CD4-positive, CD25-positive, alpha-beta regulatory T cell (primary cell): ENCODE measurements at regions not wholly inside any gene's neighbourhood (a gene's known extent, or its start where the extent isn't known, plus 50 kb on each side); places are given as distances from the start of the nearest gene placed in this dataset.

Source experiments
- ATAC-seq, 2 donors: fragments of 150-1000 bp; cut with Tn5 transposase; one replicate each; pipeline ENCODE4 v1.10.0; 2021; ENCODE audit warnings: low read depth in 2 of 2, moderate number of reproducible peaks in 2 of 2, moderate library complexity in 1 of 2
- DNase-seq, 3 donors: peaks; one replicate each; pipeline versions ENCODE4 v3.0.0 to v3.0.0-alpha.2; 2012 to 2022; ENCODE audit warnings: mixed read lengths in 1 of 3
- H3K27ac ChIP-seq: one replicate; pipeline ENCODE4 v1.7.0; 2013; ENCODE audit warnings: mild to moderate bottlenecking, low read length; ENCODE audit not compliant: insufficient read depth, poor library complexity, severe bottlenecking
- H3K27me3 ChIP-seq: one replicate; pipeline ENCODE4 v1.7.0; 2013; ENCODE audit warnings: low read length; ENCODE audit not compliant: control insufficient read depth, insufficient read depth
- H3K36me3 ChIP-seq: one replicate; pipeline ENCODE4 v1.7.0; 2013; ENCODE audit warnings: mild to moderate bottlenecking, low read length, moderate library complexity; ENCODE audit not compliant: control insufficient read depth, insufficient read depth
- H3K4me1 ChIP-seq: 2 replicates; pipeline ENCODE4 v1.7.0; 2013; ENCODE audit warnings: mild to moderate bottlenecking, low read length; ENCODE audit not compliant: insufficient read depth, control insufficient read depth, poor library complexity, severe bottlenecking
- H3K4me3 ChIP-seq: one replicate; pipeline ENCODE4 v1.7.0; 2013; ENCODE audit warnings: low read depth, mild to moderate bottlenecking, low read length, moderate library complexity
- H3K9me3 ChIP-seq, 2 experiments: 1 replicate in 1 of 2; 2 replicates in 1 of 2; pipeline ENCODE4 v1.7.0; 2013; ENCODE audit warnings: low read length in 2 of 2, mild to moderate bottlenecking in 1 of 2, moderate library complexity in 1 of 2; ENCODE audit not compliant: control insufficient read depth in 2 of 2
- H3K27ac Mint-ChIP-seq, 3 donors: one replicate each; pipeline ENCODE4 v1.8.0; 2020 to 2022; ENCODE audit warnings: mild to moderate bottlenecking in 3 of 3, mixed read lengths in 3 of 3, moderate library complexity in 2 of 3
- H3K27me3 Mint-ChIP-seq: one replicate; pipeline ENCODE4 v1.8.0; 2022; ENCODE audit warnings: mild to moderate bottlenecking, mixed read lengths
- H3K36me3 Mint-ChIP-seq: one replicate; pipeline ENCODE4 v1.8.0; 2020; ENCODE audit warnings: mixed read lengths
- H3K4me1 Mint-ChIP-seq, 4 donors: one replicate each; pipeline ENCODE4 v1.8.0; 2020 to 2022; ENCODE audit warnings: mixed read lengths in 4 of 4, mild to moderate bottlenecking in 1 of 4
- H3K4me3 Mint-ChIP-seq, 4 donors: one replicate each; pipeline ENCODE4 v1.8.0; 2020 to 2022; ENCODE audit warnings: mild to moderate bottlenecking in 4 of 4, mixed read lengths in 4 of 4, moderate library complexity in 3 of 4
- H3K9me3 Mint-ChIP-seq, 7 donors: one replicate each; pipeline ENCODE4 v1.8.0; 2020 to 2022; ENCODE audit warnings: mixed read lengths in 7 of 7, mild to moderate bottlenecking in 3 of 7, moderate library complexity in 2 of 7

GRCh38 chr14:21880918-21881317 lies 207.3 kb upstream of the OR4E1 start:
- Mint-ChIP-seq H3K9me3 (peaks cover 0 to 6% (median 4%) of the 10 kb centered on the region in 7 donors), H3K4me3 (no peak overlapping the region), H3K27me3 (peaks cover 49% of the 10 kb centered on the region), H3K36me3 (no peaks in the 10 kb centered on the region), H3K4me1 (peaks cover 0 to 8% (median under 1%) of the 10 kb centered on the region in 4 donors), H3K27ac (no peak overlapping the region)
- Histone ChIP-seq H3K4me1 (no peaks in the 10 kb centered on the region), H3K4me3 (no peak overlapping the region), H3K27ac (no peak overlapping the region), H3K36me3 (no peaks in the 10 kb centered on the region), H3K9me3 (no peaks in the 10 kb centered on the region), H3K27me3 (peaks cover 18% of the 10 kb centered on the region)
- no peak for DNase-seq
- no peak for ATAC-seq

- Histone ChIP-seq H3K9me3 (no peaks in the 10 kb centered on the region), H3K36me3 (no peaks in the 10 kb centered on the region), H3K27me3 (peaks cover 1% of the 10 kb centered on the region), H3K4me1 (peaks cover 23% of the 10 kb centered on the region), H3K27ac (no peak overlapping the region), H3K4me3 (no peak overlapping the region)
- DNase-seq (no peak), ATAC-seq (no peak)
- Mint-ChIP-seq H3K4me3 (peak overlapping the region in 1 of 4 donors; percentile 73), H3K4me1 (peaks cover 10 to 39% (median 21%) of the 10 kb centered on the region in 4 donors), H3K27ac (peak overlapping the region in 2 of 3 donors; percentile 14 to 62), H3K27me3 (peaks cover 21% of the 10 kb centered on the region), H3K36me3 (no peaks in the 10 kb centered on the region), H3K9me3 (peaks cover 0 to under 1% (median 0%) of the 10 kb centered on the region in 7 donors)
Measured at GRCh38 chr14:21875791-21876190, 202.2 kb upstream of the OR4E1 start.

DNA sequence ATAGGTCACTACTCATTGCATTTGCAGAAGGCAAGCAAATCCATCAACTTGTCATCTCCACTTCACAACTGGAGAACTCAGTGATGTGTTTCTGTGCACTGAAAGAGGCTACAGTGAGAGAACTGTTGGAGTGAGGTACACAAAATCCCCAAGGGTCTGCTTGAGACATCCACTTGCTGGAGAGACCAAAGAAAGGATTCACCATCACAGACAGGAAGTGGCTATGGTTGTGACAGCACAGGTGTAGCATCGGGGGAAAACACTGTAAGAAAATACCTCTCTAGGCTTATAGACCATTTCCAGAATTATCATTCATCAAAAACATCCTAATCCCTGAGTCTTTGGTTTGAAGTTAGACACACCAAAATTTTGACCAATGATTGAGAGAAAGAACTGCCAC lies 201.3 kb upstream of the OR4E1 start:
- Histone ChIP-seq H3K4me3 (peak overlapping the region; percentile 65), H3K27ac (peak overlapping the region; percentile 47)

DNA sequence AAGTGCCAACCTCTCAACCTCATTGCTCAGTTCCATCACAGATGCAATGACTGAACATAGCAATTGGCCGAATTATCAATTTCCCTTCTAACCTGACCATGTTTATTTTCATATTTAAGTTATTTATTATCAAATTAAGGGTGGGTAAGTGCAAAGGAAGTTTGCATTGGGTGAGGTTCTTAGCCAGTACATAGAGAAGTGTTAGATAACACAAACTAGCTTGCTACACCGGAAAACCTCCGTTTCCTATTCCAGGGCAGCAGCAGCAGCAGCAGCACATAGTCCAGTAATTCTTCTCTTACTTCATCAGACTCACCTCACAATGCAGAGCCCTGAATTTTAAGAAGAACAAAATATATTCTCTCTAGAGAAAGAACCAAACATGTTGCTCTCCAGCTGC lies 200.5 kb upstream of the OR4E1 start:
- H3K4me3 Mint-ChIP-seq = peak overlapping the region; percentile 64 to 80 (median 76)
- H3K4me1 Mint-ChIP-seq = peaks cover 10 to 39% (median 21%) of the 10 kb centered on the region in 4 donors
- no peaks in the 10 kb centered on the region for H3K27me3 ChIP-seq
- ATAC-seq (peak; percentile 68 to 74), DNase-seq (peak in 1 of 3 donors; percentile 59)
- no peaks in the 10 kb centered on the region for H3K36me3 ChIP-seq
- H3K9me3 ChIP-seq = no peaks in the 10 kb centered on the region
- H3K9me3 Mint-ChIP-seq = no peaks in the 10 kb centered on the region
- H3K27ac ChIP-seq = peak overlapping the region; percentile 65
- peaks cover 23% of the 10 kb centered on the region for H3K4me1 ChIP-seq
- peak overlapping the region; percentile 65 for H3K4me3 ChIP-seq
- H3K36me3 Mint-ChIP-seq = no peaks in the 10 kb centered on the region
- H3K27ac Mint-ChIP-seq = peak overlapping the region; percentile 33 to 70 (median 62)
- peaks cover 16% of the 10 kb centered on the region for H3K27me3 Mint-ChIP-seq

More for the DNA sequence above, 201.3 kb upstream of the OR4E1 start:
- peak overlapping the region; percentile 64 to 80 (median 76) for H3K4me3 Mint-ChIP-seq
- H3K4me1 Mint-ChIP-seq = peaks cover 10 to 38% (median 21%) of the 10 kb centered on the region in 4 donors
- no peaks in the 10 kb centered on the region for H3K36me3 Mint-ChIP-seq
- H3K36me3 ChIP-seq = no peaks in the 10 kb centered on the region
- no peaks in the 10 kb centered on the region for H3K9me3 Mint-ChIP-seq
- DNase-seq (no peak), ATAC-seq (peak; percentile 64 to 70)
- H3K27ac Mint-ChIP-seq = peak overlapping the region; percentile 62 to 89 (median 78)
- H3K27me3 ChIP-seq = peaks cover 1% of the 10 kb centered on the region
- H3K27me3 Mint-ChIP-seq = peaks cover 16% of the 10 kb centered on the region
- H3K4me1 ChIP-seq = peaks cover 23% of the 10 kb centered on the region
- H3K9me3 ChIP-seq = no peaks in the 10 kb centered on the region

GRCh38 chr14:21868442-21869046 lies 194.9 kb upstream of the OR4E1 start:
- peak overlapping the region; percentile 75 for H3K4me3 ChIP-seq

GRCh38 chr14:21867541-21867940 lies 193.9 kb upstream of the OR4E1 start:
- peak overlapping the region in 1 of 3 donors; percentile 43 for H3K27ac Mint-ChIP-seq
- H3K27ac ChIP-seq = peak overlapping the region; percentile 47
- H3K27me3 Mint-ChIP-seq = peaks cover 25% of the 10 kb centered on the region
- peaks cover 6 to 23% (median 7%) of the 10 kb centered on the region in 4 donors for H3K4me1 Mint-ChIP-seq
- no peaks in the 10 kb centered on the region for H3K27me3 ChIP-seq
- no peaks in the 10 kb centered on the region for H3K9me3 ChIP-seq
- DNase-seq (no peak), ATAC-seq (no peak)
- H3K36me3 ChIP-seq = no peaks in the 10 kb centered on the region
- no peak overlapping the region for H3K4me3 Mint-ChIP-seq
- no peaks in the 10 kb centered on the region for H3K36me3 Mint-ChIP-seq
- peaks cover 5% of the 10 kb centered on the region for H3K4me1 ChIP-seq
- peak overlapping the region; percentile 32 for H3K4me3 ChIP-seq
- H3K9me3 Mint-ChIP-seq = no peaks in the 10 kb centered on the region

More at GRCh38 chr14:21868442-21869046, 194.9 kb upstream of the OR4E1 start:
- Histone ChIP-seq H3K27me3 (no peaks in the 10 kb centered on the region), H3K27ac (peak overlapping the region; percentile 47), H3K9me3 (no peaks in the 10 kb centered on the region), H3K4me1 (peaks cover 11% of the 10 kb centered on the region), H3K36me3 (no peaks in the 10 kb centered on the region)
- H3K27me3 Mint-ChIP-seq = peaks cover 28% of the 10 kb centered on the region
- H3K9me3 Mint-ChIP-seq = no peaks in the 10 kb centered on the region
- ATAC-seq (peak; percentile 93 to 95), DNase-seq (peak; percentile 63 to 86 (median 74))
- H3K4me1 Mint-ChIP-seq = peaks cover 7 to 33% (median 11%) of the 10 kb centered on the region in 4 donors
- H3K4me3 Mint-ChIP-seq = peak overlapping the region; percentile 56 to 83 (median 76)
- H3K36me3 Mint-ChIP-seq = no peaks in the 10 kb centered on the region
- H3K27ac Mint-ChIP-seq = peak overlapping the region in 2 of 3 donors; percentile 55 to 69

DNA sequence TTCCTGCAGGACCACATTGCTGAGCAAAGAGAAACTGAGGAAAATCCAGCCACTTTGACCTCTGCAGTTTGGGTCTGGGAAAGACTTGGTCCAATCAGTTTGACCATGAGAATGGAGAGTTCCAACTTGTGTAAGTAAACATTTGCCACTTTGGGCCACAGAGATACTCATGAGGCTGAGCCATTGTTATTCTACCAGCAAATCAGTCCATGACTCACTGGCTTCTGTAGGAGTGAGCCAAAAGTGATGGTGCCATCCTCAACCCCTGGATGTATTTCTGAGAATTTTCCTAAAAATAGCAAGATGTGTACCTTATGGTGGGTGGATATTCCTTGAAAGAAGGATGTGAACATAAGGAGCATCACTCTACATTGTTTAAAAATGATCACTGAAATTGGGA lies 192.9 kb upstream of the OR4E1 start:
- Mint-ChIP-seq H3K36me3 (no peaks in the 10 kb centered on the region), H3K4me1 (peaks cover 6 to 23% (median 7%) of the 10 kb centered on the region in 4 donors), H3K4me3 (peak overlapping the region in 1 of 4 donors; percentile 32), H3K27ac (peak overlapping the region in 1 of 3 donors; percentile 60), H3K9me3 (no peaks in the 10 kb centered on the region), H3K27me3 (peaks cover 19% of the 10 kb centered on the region)
- ATAC-seq (no peak), DNase-seq (no peak)
- Histone ChIP-seq H3K9me3 (no peaks in the 10 kb centered on the region), H3K36me3 (no peaks in the 10 kb centered on the region), H3K27me3 (no peaks in the 10 kb centered on the region), H3K27ac (peak overlapping the region; percentile 26), H3K4me3 (peak overlapping the region; percentile 41), H3K4me1 (peaks cover 5% of the 10 kb centered on the region)

GRCh38 chr14:21863289-21863688 lies 189.7 kb upstream of the OR4E1 start:
- H3K27me3 ChIP-seq = peaks cover 3% of the 10 kb centered on the region
- H3K4me3 ChIP-seq = peak overlapping the region; percentile 53
- ATAC-seq = no peak
- no peaks in the 10 kb centered on the region for H3K9me3 ChIP-seq
- H3K36me3 ChIP-seq = no peaks in the 10 kb centered on the region
- Mint-ChIP-seq H3K4me3 (peak overlapping the region in 3 of 4 donors; percentile 67 to 86 (median 75)), H3K27ac (peak overlapping the region; percentile 9 to 91 (median 45)), H3K27me3 (peaks cover 30% of the 10 kb centered on the region), H3K9me3 (no peaks in the 10 kb centered on the region), H3K36me3 (no peaks in the 10 kb centered on the region), H3K4me1 (peaks cover 1 to 13% (median 3%) of the 10 kb centered on the region in 4 donors)
- no peak for DNase-seq
- H3K27ac ChIP-seq = peak overlapping the region; percentile 14
- peaks cover 5% of the 10 kb centered on the region for H3K4me1 ChIP-seq
